GM18868 (cell line): ENCODE measurements at regions not wholly inside any gene's neighbourhood (a gene's known extent, or its start where the extent isn't known, plus 50 kb on each side); places are given as distances from the start of the nearest gene placed in this dataset.

Experiments used
- ATAC-seq: cut with Tn5 transposase; IDR thresholded peaks from one replicate; pipeline ENCODE4 v1.9.1; 2021; ENCODE audit warnings: mild to moderate bottlenecking, moderate library complexity; ENCODE audit not compliant: unreplicated experiment

DNA sequence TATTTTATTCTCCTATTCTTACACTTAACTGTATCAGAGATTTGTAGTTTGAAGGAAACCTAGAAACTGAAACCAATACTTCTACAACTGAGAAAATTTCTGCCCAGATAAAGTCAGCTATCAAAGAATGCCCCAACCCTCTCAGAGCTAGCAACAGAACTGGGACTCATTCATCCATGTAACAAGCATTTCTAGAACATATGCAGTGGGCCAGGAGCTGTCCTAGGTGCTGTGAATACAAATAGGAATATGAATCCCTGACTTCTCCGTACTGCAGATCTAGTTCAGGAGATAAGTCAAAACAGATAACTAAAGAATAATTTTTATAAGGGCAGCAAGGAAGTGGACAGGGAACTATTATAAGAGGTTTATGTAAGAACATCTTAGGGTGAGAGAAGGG lies 654.1 kb upstream of the NOX3 start:
- no peak for ATAC-seq

DNA sequence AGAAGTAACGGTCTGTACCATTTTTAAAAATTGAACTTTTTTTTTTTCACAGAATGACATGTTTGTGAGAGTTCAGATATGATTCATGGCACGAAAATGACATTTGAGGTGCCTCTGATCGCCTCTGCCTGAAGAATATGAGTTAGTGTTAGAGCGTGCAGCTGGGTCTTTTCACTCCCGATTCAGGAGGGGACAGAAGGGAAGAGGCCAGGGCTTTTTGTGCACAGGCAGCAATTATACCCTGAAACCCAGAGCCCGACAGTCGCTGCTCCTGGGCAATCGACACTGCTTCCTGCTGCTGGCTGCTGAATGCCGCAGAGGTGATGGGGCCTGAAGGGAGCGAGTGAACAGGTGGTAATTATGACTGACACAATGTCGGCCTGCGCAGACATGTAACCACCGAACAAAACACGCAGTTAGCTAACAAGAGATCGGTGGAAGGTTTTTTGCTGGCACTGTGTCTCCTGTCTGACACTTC lies 652.0 kb upstream of the NOX3 start:
- ATAC-seq, result no peak

DNA sequence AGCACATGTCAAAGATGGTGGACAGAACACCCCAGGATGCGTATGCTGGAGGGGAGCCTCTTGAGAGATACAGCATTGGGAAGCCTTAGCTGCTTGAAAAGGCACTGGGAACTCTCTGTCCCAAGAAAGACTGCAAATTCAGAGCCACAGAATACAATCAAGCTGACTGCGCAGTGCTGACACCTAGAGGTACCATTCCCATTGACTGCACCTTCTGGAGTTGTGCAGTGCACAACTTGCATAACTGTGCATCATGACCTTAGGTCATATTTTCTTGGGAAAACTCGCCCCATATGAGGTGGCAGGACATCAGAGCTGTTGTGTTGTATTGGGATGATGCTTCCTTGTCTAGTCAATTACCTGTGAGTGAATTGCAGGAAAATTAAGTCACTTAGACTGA lies 646.5 kb upstream of the NOX3 start:
- ATAC-seq, result no peak

DNA sequence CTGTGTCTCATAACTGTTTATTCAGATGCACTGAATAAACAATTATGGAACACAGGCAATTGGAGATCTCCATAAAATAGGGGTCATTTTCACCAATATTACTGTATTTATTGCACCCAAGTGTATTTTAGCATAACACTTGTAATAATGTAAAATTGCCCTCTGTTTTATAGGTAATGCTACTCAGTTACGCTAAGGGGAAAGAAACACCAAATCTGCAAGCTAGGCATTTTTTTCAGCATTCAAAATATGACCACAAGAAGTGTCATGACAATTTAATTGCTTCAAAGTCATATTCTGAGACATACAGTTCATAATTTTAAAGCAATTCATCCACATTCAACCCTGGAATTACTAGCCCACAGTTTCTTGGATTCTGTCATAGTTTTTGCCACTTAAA lies 643.2 kb upstream of the NOX3 start:
- ATAC-seq, result no peak

DNA sequence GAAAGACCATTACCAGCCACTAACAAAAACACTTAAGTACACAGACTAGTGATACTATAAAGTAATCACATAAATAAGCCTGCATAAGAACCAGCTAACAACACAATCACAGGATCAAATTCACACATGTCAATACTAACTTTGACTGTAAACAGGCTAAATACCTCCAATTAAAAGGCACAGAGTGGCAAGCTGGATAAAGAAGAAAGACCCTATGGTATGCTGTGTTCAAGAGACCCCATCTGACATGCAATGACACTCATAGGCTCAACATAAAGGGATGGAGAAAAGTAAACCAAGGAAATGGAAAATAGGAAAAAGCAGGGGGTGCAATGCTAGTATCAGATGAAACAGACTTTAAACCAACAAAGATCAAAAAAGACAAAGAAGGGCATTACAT lies 631.8 kb upstream of the NOX3 start:
- ATAC-seq, result no peak

DNA sequence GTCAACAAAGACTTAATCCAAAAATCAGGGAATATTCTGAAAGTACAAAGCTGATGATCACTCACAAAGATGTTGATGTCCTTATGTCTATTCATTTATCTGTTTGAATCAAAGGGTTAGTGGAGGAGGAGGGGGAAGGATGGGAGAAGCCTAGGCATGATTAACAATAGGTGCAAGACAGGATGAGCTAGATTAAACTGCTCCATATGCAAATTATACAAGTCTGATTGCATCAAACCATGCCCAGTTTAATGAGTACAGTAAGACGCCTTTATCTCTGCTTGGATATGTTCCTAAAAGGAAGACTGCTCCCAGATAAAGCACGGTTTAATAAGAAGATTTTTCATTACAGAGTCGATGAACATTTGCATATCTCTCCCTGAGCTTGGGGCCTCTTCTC lies 626.4 kb upstream of the NOX3 start:
- ATAC-seq, result no peak

DNA sequence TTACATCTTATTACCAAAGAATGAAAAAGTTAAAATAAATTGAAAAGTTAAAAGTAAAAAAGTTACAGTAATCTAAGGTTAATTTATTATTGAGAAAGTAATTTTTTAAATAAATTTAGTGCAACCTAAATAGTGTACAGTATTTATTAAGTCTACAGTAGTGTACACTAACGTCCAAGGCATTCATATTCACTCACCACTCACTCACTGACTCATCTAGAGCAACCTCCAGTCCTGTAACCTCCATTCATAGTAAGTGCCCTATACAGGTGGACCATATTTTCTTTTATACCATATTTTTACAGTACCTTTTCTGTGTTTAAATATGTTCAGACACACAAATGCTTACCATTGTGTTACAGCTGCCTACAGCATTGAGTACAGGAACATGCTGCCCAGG lies 624.7 kb upstream of the NOX3 start:
- no peak for ATAC-seq

DNA sequence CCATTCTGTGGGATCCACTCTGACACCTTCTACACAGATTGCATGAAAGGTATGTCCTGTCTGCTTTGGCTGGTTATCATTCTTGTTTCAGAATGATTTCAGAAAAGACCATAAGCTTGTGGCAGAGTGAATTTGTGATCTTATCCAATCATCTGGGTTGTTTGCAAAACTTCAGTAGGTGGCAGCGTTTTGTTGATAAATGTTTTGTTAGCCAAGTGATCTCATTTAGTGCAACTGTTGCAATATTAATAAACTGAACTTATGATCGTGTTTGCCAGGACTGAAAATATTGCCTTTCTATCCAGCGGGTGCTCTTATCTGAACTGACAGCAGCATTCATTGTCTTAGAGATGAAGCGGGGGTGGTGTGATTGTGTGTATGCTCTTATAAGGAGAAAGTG lies 613.2 kb upstream of the NOX3 start:
- ATAC-seq, result no peak

DNA sequence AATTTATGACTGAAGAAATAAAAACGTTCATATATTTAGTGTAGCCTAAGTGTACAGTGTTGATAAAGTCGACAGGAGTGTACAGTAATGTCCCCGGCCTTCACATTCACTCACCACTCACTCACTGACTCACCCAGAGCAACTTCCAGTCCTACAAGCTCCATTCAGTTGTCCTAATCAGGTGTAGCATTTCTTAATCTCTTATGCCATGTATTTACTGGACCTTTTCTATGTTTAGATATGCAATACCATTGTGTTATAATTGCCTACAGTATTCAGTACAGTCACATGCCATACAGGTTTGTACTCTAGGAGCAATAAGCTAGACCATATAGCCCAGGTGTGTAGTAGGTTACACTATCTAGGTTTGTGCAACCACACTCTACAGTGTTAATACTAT lies 610.2 kb upstream of the NOX3 start:
- no peak for ATAC-seq

DNA sequence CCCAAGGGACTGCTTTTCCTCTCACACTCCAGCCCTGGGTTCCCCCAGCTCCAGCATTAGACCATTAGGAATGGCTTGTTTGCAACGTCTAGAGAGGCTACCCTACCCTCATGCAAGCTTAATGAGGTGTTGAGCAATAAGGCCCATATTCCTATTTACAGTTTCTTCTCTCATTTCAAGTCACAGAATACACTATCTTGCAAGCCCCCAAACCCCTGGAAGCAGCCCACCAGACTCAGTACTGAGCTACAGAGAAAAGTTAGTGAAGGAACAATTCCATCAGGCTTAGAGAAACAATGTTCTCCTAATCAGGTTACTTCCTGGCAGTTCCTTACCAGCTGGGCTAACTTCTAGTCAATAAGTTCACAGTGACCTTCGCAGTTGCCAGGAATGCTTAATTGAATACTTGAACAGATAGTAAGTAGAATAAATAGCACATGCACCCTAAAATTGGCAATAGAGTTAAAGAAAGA lies 606.5 kb upstream of the NOX3 start:
- ATAC-seq, result no peak

DNA sequence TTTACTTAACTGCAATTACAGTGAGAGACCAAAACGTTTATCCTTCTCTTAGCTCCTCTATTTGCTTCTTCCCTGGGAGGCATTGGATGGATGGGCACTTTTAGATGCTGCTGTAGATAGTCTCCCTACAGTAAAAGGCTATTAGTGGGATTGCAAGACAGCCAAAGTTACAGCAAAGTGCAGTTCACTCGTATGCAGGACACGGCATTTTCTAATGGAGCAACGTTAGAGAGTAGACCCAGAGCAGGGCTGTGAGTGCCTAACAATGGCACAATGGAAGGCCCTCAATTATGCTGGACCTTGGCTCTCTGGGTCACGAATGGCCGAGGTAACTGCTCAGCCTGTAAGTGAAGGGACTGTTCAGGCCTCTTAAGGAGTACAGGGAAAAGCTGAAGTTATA lies 605.8 kb upstream of the NOX3 start:
- ATAC-seq, result no peak

DNA sequence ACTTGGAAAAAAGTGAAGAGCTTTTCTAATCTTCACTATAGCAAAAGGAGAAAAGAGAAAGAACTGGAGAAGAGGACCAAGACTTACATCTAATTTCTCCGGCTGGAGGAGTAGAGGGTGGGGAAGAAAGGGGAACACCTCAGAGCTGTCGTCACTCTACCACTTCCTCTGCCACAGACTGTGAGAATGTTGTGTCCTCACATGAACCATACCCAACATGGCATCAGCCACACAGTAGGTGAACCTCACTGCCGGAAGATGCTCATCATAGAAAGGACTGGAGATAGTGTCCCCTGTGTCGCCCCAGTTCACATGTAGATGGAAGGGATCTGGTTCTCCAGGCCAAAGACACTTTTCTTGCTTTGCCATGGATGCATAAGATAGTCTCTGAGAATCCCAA lies 604.4 kb upstream of the NOX3 start:
- no peak for ATAC-seq

DNA sequence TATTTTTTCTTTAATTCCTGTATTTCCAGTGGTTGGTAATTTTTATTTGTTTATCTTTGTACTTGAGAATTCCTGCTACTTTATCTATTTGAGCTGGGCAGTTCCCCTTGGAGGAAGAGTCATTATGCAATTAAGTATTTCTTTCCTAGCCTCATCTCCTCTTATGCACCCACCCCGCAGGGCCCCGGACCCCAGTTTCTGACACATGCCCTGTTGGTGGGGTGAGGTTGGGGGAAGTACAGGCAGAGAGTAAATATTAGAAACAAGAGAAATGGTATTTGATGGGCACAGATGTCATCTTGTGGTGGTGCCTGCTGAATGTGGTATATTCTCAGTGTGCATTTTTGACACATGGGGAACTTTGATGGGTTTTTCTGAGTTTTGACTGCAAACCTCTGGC lies 602.7 kb upstream of the NOX3 start:
- ATAC-seq, result no peak

DNA sequence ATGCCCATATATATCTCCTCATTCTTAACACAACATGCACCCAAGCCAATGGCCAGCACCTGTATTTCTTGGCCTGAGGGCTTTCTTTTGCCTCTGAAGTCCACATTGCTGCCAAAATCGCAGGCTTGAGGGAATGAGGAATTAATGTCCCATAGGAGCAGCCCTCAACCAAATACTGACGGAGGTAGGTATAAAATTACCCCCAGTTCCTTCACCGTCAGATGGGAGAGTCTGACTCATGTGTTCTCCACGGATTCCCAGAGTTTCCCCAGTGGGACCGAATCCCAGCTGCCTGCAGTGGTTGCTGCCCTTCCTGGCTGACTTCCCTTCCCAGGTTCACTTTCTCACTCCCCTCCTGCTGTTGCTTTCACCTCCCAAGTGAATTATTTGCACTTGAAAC lies 602.2 kb upstream of the NOX3 start:
- no peak for ATAC-seq

DNA sequence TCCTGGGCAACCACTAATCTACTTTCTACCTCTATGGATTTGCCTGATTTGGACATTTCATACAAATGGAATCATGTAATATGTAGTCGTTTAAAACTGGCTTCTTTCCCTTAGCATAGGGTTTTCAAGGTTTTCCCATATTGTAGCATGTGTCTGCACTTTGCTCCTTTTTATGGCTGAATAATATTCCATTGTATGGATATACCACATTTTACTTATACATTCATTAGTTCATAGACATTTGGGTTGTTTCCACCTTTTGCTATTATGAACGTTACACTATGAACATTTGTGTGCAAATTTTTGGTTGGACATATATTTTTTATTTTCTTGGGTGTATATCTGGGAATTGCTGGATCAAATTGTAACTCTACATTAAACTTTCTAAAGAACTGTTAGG lies 600.4 kb upstream of the NOX3 start:
- ATAC-seq, result no peak

DNA sequence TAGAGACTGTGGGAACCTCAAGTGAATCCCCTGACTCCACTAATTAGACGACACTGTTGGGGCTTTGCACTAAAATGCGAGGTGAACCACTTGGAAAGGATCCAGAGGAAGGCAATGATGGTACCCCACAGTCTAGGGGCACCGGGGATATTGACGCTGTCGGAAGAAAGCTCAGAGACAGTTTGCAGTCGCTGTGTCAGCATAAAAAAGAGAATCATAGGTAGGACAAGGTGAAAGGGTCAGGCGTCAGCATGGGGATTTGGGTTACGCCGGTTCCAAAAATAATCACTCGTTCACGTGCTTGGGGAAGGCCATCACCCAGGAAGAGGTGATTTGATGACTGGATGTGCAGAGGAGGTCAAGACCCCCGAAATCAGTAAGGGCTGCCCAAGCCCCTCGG lies 598.0 kb upstream of the NOX3 start:
- no peak for ATAC-seq

DNA sequence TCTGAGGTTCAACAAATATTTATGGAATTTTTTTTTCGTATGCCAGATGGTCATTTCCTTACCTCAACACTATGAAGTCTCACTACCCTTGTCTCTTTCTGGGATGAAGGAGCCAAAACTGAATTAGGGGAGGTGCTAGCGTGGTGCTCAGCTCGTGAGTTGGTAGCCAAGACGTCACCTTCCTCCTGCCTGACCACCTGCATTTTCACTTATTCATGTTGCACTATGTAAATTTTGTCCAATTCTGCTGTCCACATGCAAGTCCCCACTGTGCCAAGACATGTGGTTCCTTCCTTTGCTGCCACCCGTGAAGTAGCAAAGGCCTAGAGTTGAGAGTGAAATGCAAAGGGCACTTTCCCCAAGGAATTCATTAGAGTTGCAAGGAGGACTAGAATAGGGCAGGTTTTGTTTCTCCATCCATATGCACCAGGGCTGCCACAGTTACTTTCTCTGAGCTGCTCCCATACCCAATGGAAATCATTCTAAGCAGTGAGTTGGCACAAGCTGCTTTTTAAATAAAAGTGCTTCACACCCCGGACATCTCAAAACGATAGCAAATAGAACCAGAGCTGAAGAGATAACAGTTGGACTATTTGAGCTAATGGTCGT lies 591.3 kb upstream of the NOX3 start:
- ATAC-seq, result no peak

DNA sequence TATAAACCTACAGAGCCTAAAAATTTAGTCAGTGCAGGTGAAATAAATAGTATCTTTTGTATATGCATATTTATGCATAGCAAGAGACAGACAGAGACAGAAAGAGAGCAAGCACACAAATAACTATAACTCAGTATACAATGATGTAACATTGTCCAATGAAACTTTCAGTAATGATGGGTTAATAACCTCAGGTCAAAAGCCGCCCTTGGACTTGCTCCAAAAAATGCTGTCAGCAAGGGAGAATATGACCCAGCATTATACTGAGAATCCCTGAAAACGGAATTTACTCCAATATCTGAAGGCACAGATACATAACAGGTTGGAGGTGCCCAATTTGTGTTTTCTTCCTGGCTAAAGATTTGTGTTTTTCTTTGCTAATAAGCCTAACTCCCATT lies 590.6 kb upstream of the NOX3 start:
- ATAC-seq, result no peak

DNA sequence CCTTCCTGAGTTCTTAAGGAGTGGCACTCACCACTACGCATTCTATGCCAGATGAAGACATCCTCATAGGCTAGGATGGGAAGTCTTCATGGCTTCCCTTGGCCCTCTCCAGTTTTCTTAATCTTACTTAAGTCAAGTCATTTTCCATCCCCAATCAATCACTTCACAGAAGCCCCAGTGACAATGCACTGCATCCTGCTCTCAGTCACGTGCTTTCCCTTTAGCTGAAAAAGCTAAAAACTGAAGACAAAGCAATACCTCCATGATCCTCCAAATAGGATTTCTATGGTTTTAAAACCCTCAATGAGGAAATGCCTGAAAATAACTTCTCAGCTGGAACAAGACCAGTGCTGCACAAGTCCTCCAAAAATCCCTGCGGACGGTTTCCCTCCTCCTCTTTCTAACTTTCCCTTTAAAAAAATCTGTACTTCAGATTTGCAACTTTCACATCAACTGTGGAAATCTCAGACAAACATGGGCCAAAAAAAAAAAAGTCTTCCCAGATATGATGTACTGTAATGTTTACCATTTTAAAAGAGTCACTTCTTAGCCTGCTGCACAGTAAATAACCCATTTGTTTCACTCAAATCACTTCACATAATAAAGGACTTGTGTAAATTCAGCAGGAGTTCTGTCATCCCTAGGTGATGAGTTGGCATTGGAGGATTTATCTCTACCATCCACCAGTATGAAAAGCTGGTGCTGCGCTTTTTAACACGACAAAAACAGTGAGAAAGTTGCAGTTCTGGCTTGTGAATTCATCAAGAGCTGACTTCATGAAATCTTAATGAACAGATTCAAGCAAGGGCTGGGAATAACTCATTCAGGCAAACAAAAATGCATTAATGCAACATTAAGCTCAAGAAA lies 590.0 kb upstream of the NOX3 start:
- no peak for ATAC-seq

DNA sequence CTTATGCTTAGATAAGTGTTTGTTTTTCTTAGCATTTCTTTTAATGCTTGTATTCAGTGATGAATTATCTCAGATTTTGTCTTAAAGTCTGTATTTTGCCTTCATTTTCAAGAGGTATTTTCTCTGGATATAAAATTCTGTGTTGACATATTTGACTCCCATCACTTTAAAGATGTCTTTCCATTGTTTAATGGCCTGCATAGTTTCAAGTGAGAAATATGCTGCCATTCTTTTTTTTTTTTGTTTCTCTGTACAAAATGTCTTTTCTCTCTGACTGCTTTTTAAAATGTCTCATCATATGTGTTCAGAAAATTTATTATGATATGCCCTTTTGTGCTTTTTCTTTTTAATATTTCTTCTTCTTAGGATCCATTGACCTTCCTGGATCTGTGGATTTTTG lies 578.0 kb upstream of the NOX3 start:
- ATAC-seq, result no peak

DNA sequence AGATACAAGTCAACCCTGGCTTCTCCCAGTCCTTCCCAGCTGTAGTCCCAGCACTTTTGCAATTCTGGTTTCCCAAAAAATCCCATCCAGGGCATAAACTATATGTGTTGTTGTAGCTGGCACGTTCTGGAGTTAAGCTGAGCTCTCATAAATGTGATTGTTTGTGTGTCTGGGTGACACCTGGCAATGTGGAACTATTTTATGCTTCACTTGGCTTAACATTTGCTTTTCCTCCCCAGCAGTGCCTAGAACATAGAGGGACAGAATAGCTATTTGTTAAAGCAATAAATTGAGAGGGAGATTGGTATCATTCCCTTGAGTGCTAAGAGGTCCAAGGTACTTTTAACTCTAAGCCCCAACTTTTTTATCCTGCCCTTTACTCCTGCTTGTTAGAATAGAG lies 575.9 kb upstream of the NOX3 start:
- no peak for ATAC-seq

DNA sequence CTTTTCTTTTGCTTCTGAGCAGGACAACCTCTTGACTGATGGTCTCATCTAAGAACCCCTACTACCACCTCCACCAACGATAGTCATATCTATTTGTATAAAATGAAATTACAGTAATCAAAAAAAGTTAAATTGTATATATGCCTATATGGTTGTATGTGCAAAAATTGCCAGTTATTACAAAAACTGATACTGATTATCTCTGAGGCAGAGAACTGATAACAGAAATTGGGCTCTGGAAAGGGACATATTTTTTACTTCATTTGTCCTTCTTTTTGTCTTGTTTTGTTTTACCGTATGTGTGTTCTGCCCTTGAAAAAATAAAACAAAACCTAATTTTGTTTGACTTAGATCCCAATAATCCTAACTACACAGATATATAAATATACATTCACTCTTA lies 574.4 kb upstream of the NOX3 start:
- no peak for ATAC-seq
